COLO668 (cell line): ENCODE measurements at regions not wholly inside any gene's neighbourhood (a gene's known extent, or its start where the extent isn't known, plus 50 kb on each side); places are given as distances from the start of the nearest gene placed in this dataset.
A peak's percentile ranks its signal among the peaks of the same experiment; 100 is the strongest.

Experiments used
- DNase-seq: peaks from one replicate; lab custom pipeline; 2025; ENCODE audit not compliant: unreplicated experiment; lab: John Stamatoyannopoulos, UW

GRCh38 chr12:58186401-58186800 lies 245.0 kb downstream of the ATP23 start:
- DNase-seq, result no peak

GRCh38 chr12:58186914-58187313 lies 245.5 kb downstream of the ATP23 start:
- DNase-seq, result no peak

DNA sequence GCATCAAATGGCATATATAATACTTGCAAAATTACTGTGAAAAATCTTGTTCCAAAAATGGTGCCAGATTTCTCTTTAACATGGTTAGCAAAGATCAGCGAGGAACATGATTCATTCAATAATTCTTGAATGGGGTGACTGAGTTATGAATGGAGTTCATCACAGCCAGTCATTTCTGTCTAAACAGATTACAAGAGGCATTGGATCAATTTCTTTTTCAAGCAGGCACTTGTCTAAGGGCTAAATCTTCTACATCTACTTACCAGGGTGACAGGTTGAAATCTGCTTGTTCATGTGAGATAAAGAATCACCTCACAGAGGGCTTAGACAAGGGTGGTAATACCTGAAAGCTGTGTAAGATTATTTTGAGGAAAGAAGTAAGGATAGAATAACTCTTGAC lies 247.7 kb downstream of the ATP23 start:
- no peak for DNase-seq

GRCh38 chr12:58189893-58190292 lies 248.5 kb downstream of the ATP23 start:
- DNase-seq, result no peak

DNA sequence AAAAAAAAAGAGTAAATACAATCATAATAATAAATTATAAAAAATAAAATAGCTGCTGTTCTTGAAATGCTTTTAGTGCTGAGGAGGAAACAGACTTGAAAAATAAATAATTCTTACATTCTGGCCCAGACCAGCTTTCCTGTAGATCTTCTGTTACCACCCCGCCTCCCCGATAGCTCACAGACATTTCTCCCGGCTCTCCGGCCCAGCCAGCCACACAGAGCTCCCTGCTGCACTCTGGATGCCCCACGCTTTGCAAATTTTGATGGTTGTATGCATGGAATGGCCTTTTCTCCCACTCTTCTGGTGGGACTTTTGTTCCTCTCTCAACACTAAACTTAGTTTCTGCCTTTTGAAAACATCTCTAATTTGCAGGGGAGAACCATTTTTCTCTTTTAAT lies 249.3 kb downstream of the ATP23 start:
- no peak for DNase-seq

DNA sequence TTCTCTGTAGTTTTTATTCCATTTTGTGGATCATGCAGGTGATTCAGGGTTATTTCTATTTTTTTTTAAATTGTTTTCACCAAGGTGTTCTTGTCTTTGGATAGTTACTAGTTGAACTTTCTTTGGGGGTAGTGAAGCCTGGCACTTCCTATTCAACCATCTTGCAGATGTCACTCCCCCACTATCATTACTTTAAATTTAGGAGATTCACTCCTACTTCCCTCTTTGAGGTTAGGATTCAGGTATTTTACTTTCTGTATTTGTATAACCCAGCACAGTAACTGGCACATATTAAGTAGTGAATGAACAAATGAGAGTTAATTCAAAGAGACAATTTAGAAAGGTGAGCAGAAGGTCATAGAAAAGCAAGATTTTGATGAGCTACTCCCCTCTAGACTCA lies 255.6 kb downstream of the ATP23 start:
- DNase-seq, result no peak

DNA sequence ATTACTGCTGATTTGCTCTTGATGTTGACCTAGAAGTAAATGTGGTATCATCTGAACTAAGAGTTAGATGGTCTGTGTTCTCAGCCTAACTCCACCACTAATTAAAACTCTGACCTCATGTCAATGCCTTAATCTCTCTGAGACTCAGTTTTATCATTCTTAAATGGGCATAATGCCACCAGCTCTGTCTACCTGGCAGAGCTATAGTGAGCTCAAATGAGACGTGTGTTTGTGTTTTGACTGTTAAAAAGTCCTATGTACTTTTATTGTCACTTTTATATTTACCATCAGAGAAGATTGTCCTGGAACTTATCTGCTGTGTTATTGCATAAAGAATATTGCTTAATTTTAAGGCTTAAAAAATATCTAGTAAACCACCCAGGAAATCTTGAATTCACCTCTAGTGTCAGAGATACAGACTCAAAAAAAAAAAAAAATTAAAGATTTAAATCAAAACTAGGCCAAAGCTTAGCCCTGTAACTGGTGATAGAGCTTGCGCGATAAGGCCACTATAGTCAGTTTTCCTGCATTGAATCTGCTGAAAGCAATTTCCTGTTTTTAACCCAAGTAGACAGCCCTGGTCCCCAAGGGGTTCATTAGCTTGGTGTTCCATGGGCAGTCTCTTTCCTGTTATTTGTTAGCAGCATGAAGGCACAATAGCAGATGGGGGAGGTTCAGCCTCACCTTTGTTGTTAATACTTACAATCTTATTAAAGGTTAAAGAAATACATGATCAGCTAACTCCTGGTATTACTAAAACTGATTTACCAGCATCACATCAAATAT lies 261.8 kb downstream of the ATP23 start:
- DNase-seq, result no peak

DNA sequence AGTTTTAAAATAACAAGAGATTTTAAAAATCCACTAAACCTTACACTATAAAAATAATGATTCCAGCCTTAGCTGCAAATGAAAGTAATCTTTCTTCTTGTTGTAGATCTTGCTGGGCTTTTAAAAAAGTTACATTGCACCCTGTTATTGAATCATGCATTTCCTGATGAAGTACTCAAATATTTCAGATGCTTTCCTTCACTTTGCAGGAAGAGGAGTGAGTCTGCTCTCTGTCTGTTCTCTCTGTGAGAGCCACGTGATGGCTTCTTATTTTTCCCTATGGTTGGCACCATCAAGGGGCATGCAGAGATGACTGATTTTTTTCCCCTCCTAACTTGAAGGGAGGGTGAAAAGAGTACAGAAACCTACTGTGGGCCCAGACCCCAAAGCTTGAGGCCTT lies 262.7 kb downstream of the ATP23 start:
- DNase-seq, result no peak

- DNase-seq, result no peak
Observed at GRCh38 chr12:58206876-58207275, 265.5 kb downstream of the ATP23 start.

DNA sequence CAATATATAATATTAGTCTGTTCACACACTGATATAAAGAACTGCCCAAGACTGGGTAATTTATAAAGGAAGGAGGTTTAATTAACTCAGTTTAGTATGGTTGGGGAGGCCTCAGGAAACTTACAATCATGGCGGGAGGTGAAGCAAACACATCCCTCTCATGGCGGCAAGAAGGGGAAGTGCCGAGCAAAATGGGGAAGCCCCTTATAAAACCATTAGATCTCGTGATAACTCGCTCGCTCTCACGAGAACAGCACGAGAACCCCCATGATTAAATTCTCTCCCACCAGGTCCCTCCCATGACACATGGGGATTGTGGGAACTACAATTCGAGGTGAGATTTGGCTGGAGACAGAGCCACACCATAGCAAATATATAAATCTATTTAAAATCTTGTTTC lies 269.8 kb downstream of the ATP23 start:
- no peak for DNase-seq

DNA sequence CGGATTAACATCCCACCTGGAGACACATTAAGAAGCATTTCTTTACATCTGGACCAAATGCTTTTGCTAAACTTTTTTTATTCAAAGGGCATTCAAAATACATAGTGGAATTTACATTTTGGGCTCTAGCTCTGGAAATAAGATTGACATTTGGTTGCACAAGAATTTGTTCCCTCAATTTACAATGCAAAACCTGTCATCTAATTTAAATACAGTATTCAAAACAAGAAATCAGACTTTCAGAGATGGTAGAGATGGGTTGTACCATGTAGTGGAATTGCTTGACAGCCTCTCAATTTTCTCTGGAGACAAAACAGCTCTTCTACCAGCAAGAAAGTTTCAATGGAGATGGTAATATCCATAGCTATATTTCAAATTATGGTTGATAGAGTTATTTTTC lies 275.8 kb downstream of the ATP23 start:
- no peak for DNase-seq

- no peak for DNase-seq
Observed at GRCh38 chr12:58224536-58225105, 283.3 kb downstream of the ATP23 start.

DNA sequence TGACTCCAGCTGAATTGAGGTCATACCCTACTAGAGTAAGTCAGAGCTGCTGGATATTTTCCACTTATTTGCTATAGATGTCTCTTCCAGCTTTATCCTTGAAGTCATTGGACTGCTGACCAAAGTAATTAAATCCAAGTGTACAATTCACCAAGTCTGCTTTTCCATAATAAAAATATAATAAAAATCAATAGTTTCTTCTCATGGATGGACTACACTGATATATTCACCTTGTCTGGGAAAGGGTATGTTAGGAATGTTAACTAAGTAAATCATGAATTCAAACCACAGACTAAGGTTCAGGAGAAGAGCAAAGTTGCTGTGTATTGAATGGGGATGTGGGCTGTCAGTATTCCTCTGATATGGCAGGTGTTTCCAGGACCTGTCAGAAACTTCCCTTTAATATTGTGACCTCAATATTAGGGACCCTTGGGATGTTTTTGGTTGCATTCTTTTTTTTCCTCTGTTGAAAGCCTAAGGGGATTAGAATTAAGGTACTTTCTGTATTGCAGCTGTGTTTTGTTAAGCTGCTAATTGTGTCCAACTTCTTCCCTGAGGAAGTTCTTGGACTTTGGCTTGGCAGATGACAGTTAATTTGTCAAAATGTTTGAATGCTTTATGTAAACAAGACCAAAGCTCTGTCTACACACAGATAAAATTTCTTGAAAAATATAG lies 284.0 kb downstream of the ATP23 start:
- no peak for DNase-seq

GRCh38 chr12:58233886-58234285 lies 292.5 kb downstream of the ATP23 start:
- DNase-seq, result peak; percentile 7

- no peak for DNase-seq
Observed at GRCh38 chr12:58238411-58238810, 297.0 kb downstream of the ATP23 start.

DNA sequence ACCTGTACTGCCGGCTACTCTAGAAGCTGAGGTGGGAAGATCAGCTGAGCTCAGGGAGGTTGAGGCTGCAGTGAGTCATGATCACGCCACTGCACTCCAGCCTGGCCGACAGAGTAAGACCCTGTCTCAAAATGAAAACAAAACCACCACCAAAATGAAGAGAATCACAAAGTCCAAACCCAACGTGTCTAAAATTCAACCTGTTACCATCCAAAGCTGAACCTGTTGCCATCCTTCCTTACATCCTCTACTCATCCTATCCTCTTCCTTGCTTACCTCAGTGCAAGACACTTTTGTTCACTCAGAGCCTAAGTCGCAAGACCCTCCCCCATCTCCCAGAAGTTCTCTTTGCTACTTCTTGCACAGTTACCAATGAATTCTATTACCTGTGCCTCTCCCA lies 299.7 kb downstream of the ATP23 start:
- DNase-seq, result no peak

DNA sequence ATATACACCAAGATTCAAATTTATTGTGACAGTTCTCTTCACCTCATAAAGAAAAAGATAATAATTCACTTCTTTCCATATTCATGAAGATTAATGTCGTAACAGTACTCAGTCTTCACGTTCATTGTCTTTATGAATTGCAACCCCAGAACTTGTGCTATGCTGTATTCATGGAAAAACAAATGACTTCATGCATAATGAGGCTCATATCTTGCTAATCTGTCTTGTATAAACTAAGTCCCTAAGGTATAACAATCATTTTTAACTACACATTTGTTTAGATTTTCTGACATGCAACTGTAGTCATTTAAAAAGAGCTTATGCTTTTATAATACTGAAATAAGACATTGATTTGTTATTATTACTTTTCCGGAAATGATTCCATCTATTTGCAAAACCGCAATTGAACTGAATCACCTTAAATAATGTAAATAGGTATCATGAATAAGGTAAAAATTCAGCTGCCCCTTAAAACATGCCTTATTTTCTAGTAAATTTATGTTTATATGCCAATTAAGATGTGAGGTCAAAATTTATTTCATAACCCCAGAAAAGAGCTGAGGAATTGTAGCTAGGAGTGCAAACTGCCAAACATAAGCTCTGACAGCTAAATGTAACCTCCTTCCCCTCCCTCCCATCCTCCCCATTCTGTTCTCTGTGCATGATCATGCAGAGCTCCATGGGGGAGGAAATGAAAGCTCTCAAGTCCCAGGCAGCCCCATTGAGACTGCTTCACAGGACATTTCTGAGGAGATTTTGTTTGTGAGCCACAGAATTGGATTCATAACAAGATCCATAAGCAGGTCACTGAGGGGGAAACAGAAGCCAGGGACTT lies 301.6 kb downstream of the ATP23 start:
- no peak for DNase-seq

- DNase-seq, result no peak
Observed at GRCh38 chr12:58247633-58248032, 306.3 kb downstream of the ATP23 start.

DNA sequence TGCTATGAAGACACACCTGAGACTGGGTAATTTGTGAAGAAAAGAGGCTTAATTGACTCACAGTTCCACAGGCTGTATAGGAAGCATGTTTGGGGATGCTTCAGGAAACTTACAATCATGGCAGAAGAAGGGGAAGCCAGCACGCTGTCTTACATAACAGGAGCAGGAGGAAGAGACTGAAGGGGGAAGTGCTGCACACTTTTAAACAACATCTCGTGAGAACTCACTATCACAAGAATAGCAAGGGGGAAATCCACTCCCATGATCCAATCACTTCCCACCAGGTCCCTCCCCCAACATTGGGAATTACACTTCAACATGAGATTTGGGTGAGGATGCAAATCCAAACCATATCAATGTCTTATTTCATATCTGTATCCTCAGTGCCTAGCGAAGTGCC lies 307.2 kb downstream of the ATP23 start:
- DNase-seq, result no peak

DNA sequence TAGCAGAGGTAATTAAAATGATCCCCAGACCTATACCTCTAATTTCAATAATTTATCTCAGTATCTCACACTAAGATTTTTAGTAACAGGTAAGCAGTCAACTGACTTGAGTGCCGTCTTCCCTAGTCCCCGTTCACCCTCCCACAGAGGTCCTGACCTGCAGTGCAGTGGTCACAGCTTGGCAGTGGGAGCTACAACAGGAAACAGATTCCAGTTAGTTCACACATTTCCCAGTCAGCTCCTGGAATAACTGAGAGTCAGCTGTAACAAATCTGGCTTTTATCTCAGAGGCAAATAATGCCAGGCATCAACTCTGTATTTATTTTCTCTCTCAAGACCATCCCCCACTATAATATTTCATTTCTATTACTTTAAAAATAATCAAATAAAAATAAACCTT lies 308.2 kb downstream of the ATP23 start:
- no peak for DNase-seq

DNA sequence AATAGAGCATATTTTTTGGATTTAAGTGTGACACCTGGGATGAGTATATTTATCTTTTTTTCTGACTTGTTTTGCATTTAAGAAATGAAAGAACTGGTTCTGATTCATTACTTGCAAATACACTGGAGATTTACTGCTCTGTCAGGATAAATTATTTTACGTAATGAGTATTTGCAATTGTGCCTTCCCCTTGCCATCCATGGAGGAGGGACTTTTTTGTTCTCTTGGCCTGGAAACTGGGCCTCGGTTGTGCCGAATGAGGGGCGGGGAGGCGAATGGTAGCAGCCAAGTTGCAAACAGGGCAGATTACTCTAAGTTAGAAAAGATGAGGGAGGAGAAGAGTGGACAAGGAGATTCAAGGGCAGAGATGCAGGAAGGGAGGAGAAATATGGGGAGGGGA lies 308.7 kb downstream of the ATP23 start:
- DNase-seq, result no peak

GRCh38 chr12:58252914-58253313 lies 311.5 kb downstream of the ATP23 start:
- DNase-seq, result no peak
